IPS-18c (cell line): ENCODE measurements at regions not wholly inside any gene's neighbourhood (a gene's known extent, or its start where the extent isn't known, plus 50 kb on each side); places are given as distances from the start of the nearest gene placed in this dataset.
"Not testable (repeated sequence)": the region's sequence is repeated elsewhere in the genome, so short reads cannot be mapped to it uniquely, and the experiment has no call there.

Experiments
- H3K4me3 ChIP-seq: 2 replicates; pipeline ENCODE4 v1.7.0; 2013; ENCODE audit warnings: low read depth, mild to moderate bottlenecking, low read length, moderate library complexity; ENCODE audit not compliant: insufficient read depth
- H3K9me3 ChIP-seq: one replicate; pipeline ENCODE4 v1.6.1; 2013; ENCODE audit warnings: mild to moderate bottlenecking, low read length, moderate library complexity; ENCODE audit not compliant: control insufficient read depth, insufficient read depth

- no peak overlapping the region for H3K4me3 ChIP-seq
- H3K9me3 ChIP-seq: no peaks in the 10 kb centered on the region
Observed at GRCh38 chr14:34063470-34064164, 112.7 kb upstream of the EGLN3 start.

- Histone ChIP-seq H3K4me3 (no peak overlapping the region), H3K9me3 (no peaks in the 10 kb centered on the region)
Observed at GRCh38 chr14:34063042-34063441, 112.2 kb upstream of the EGLN3 start.

- no peak overlapping the region for H3K4me3 ChIP-seq
Observed at GRCh38 chr14:34062353-34062973, 111.6 kb upstream of the EGLN3 start.

GRCh38 chr14:34060651-34060999 is 109.8 kb upstream of the EGLN3 start:
- Histone ChIP-seq H3K9me3 (no peaks in the 10 kb centered on the region), H3K4me3 (peak overlapping the region; percentile 77)

More at GRCh38 chr14:34062353-34062973, 111.6 kb upstream of the EGLN3 start:
- no peaks in the 10 kb centered on the region for H3K9me3 ChIP-seq

GRCh38 chr14:34059925-34060650 is 109.2 kb upstream of the EGLN3 start:
- peak overlapping the region; percentile 77 for H3K4me3 ChIP-seq
- H3K9me3 ChIP-seq: no peaks in the 10 kb centered on the region

- no peaks in the 10 kb centered on the region for H3K9me3 ChIP-seq
- peak overlapping the region; percentile 77 for H3K4me3 ChIP-seq
Observed at GRCh38 chr14:34059037-34059924, 108.4 kb upstream of the EGLN3 start.

GRCh38 chr14:34058510-34058909 is 107.6 kb upstream of the EGLN3 start:
- Histone ChIP-seq H3K4me3 (no peak overlapping the region), H3K9me3 (no peaks in the 10 kb centered on the region)

GRCh38 chr14:34056046-34056445 is 105.2 kb upstream of the EGLN3 start:
- no peak overlapping the region for H3K4me3 ChIP-seq
- H3K9me3 ChIP-seq: no peaks in the 10 kb centered on the region

GRCh38 chr14:34055157-34055950 is 104.5 kb upstream of the EGLN3 start:
- no peaks in the 10 kb centered on the region for H3K9me3 ChIP-seq
- H3K4me3 ChIP-seq: no peak overlapping the region

GRCh38 chr14:34053666-34054065 is 102.8 kb upstream of the EGLN3 start:
- Histone ChIP-seq H3K4me3 (no peak overlapping the region), H3K9me3 (no peaks in the 10 kb centered on the region)

- Histone ChIP-seq H3K4me3 (no peak overlapping the region), H3K9me3 (no peaks in the 10 kb centered on the region)
Observed at GRCh38 chr14:34052658-34053014, 101.8 kb upstream of the EGLN3 start.

GRCh38 chr14:34051966-34052657 is 101.2 kb upstream of the EGLN3 start:
- Histone ChIP-seq H3K4me3 (no peak overlapping the region), H3K9me3 (no peaks in the 10 kb centered on the region)

GRCh38 chr14:34050606-34051005 is 99.7 kb upstream of the EGLN3 start:
- Histone ChIP-seq H3K9me3 (peaks cover 2% of the 10 kb centered on the region), H3K4me3 (no peak overlapping the region)

- H3K4me3 ChIP-seq: no peak overlapping the region
- peaks cover 2% of the 10 kb centered on the region for H3K9me3 ChIP-seq
Observed at GRCh38 chr14:34049790-34050189, 98.9 kb upstream of the EGLN3 start.

- H3K9me3 ChIP-seq, H3K4me3 ChIP-seq: not testable (repeated sequence)
Observed at GRCh38 chr14:34049187-34049586, 98.3 kb upstream of the EGLN3 start.

- Histone ChIP-seq H3K9me3 (peaks cover 2% of the 10 kb centered on the region), H3K4me3 (no peak overlapping the region)
Observed at GRCh38 chr14:34046799-34047520, 96.1 kb upstream of the EGLN3 start.
